Loucy (cell line): ENCODE measurements at regions not wholly inside any gene's neighbourhood (a gene's known extent, or its start where the extent isn't known, plus 50 kb on each side); places are given as distances from the start of the nearest gene placed in this dataset.

Source experiments
- H2AFZ ChIP-seq: fragments of 200-600 bp; sonication (generic); 2 replicates; pipeline ENCODE4 v1.6.0; 2016; ENCODE audit warnings: antibody characterized with exemption, mild to moderate bottlenecking, low read length, moderate library complexity
- H3F3A ChIP-seq: fragments of 200-600 bp; 2 replicates; pipeline ENCODE4 v1.6.0; 2016; ENCODE audit warnings: antibody characterized with exemption, low read depth, mild to moderate bottlenecking
- H3K27me3 ChIP-seq: fragments of 200-600 bp; sonication (generic); 2 replicates; pipeline ENCODE4 v1.6.1; 2014; ENCODE audit warnings: low read length, mild to moderate bottlenecking; ENCODE audit not compliant: insufficient read depth, poor library complexity, severe bottlenecking
- H3K36me3 ChIP-seq: fragments of 200-600 bp; sonication (generic); 2 replicates; pipeline ENCODE4 v1.6.1; 2016; ENCODE audit warnings: low read length; ENCODE audit not compliant: insufficient read depth
- H3K4me1 ChIP-seq: fragments of 200-600 bp; sonication (generic); 2 replicates; pipeline ENCODE4 v1.5.1; 2014; ENCODE audit warnings: low read length, mild to moderate bottlenecking; ENCODE audit not compliant: insufficient read depth, poor library complexity, severe bottlenecking
- H3K4me2 ChIP-seq: fragments of 200-600 bp; sonication (generic); 2 replicates; pipeline ENCODE4 v1.6.0; 2014; ENCODE audit warnings: antibody characterized with exemption, low read length, low read depth, mild to moderate bottlenecking; ENCODE audit not compliant: poor library complexity, severe bottlenecking
- H3K4me3 ChIP-seq: fragments of 200-600 bp; sonication (generic); 2 replicates; pipeline ENCODE4 v1.5.1; 2014; ENCODE audit warnings: low read length, mild to moderate bottlenecking, mixed read lengths; ENCODE audit not compliant: poor library complexity, severe bottlenecking
- H3K79me2 ChIP-seq: fragments of 200-600 bp; sonication (generic); 2 replicates; pipeline ENCODE4 v1.6.1; 2014; ENCODE audit warnings: low read length; ENCODE audit not compliant: insufficient read depth
- H3K9ac ChIP-seq: fragments of 200-600 bp; sonication (generic); 2 replicates; pipeline ENCODE4 v1.6.0; 2014; ENCODE audit warnings: mild to moderate bottlenecking, low read depth, low read length, moderate library complexity; ENCODE audit not compliant: poor library complexity, severe bottlenecking
- H3K9me2 ChIP-seq: fragments of 200-600 bp; sonication (generic); replicated peaks from 2 replicates; pipeline ENCODE4 v1.6.1; 2016; ENCODE audit warnings: low read depth, low read length, mixed read lengths
- H3K9me3 ChIP-seq: fragments of 200-600 bp; sonication (generic); 2 replicates; pipeline ENCODE4 v1.6.1; 2014; ENCODE audit warnings: mild to moderate bottlenecking, antibody characterized with exemption, low read length, low read depth; ENCODE audit not compliant: insufficient read depth
- H4K20me1 ChIP-seq: fragments of 200-600 bp; sonication (generic); 2 replicates; pipeline ENCODE4 v1.6.0; 2014; ENCODE audit warnings: antibody characterized with exemption, low read length, mild to moderate bottlenecking; ENCODE audit not compliant: insufficient read depth, poor library complexity, severe bottlenecking
- CTCF ChIP-seq: fragments of 200-600 bp; sonication (generic); conservative IDR thresholded peaks from 2 replicates; pipeline ENCODE4 v1.5.1; 2014; ENCODE audit warnings: mild to moderate bottlenecking, antibody characterized with exemption, low read length
- EZH2phosphoT487 ChIP-seq: fragments of 200-600 bp; IDR thresholded peaks from 2 replicates; pipeline ENCODE4 v1.6.1; 2018; ENCODE audit warnings: antibody characterized with exemption, mild to moderate bottlenecking, moderate library complexity, borderline replicate concordance

GRCh38 chr21:17197996-17198395 lies 314.8 kb upstream of the CXADR start:
- no peaks in the 10 kb centered on the region for H3K9me2 ChIP-seq
- H3F3A ChIP-seq = no peaks in the 10 kb centered on the region
- H3K4me1 ChIP-seq = no peaks in the 10 kb centered on the region
- H3K9ac ChIP-seq = no peak overlapping the region
- no peaks in the 10 kb centered on the region for H3K79me2 ChIP-seq
- no peaks in the 10 kb centered on the region for H3K27me3 ChIP-seq
- no peak overlapping the region for H2AFZ ChIP-seq
- H3K4me3 ChIP-seq = no peak overlapping the region
- no peaks in the 10 kb centered on the region for H4K20me1 ChIP-seq
- peaks cover 2% of the 10 kb centered on the region; the same call in 1 of the 2 replicates for H3K9me3 ChIP-seq
- TF ChIP-seq EZH2phosphoT487 (no peak), CTCF (no peak)
- no peak overlapping the region for H3K4me2 ChIP-seq
- no peaks in the 10 kb centered on the region for H3K36me3 ChIP-seq

- H3F3A ChIP-seq = no peaks in the 10 kb centered on the region
- no peak overlapping the region for H3K9ac ChIP-seq
- no peak overlapping the region for H2AFZ ChIP-seq
- H4K20me1 ChIP-seq = no peaks in the 10 kb centered on the region
- H3K4me2 ChIP-seq = no peak overlapping the region
- H3K4me3 ChIP-seq = no peak overlapping the region
- no peaks in the 10 kb centered on the region for H3K36me3 ChIP-seq
- no peaks in the 10 kb centered on the region for H3K79me2 ChIP-seq
- H3K9me3 ChIP-seq = no peaks in the 10 kb centered on the region; the same call in 1 of the 2 replicates
- no peaks in the 10 kb centered on the region for H3K27me3 ChIP-seq
- H3K4me1 ChIP-seq = no peaks in the 10 kb centered on the region
- TF ChIP-seq CTCF (no peak), EZH2phosphoT487 (no peak)
- no peaks in the 10 kb centered on the region for H3K9me2 ChIP-seq
Observed at GRCh38 chr21:17200250-17200649, 312.6 kb upstream of the CXADR start.

GRCh38 chr21:17201741-17202260 lies 311.0 kb upstream of the CXADR start:
- no peaks in the 10 kb centered on the region for H3K36me3 ChIP-seq
- no peak overlapping the region for H3K4me3 ChIP-seq
- H3K79me2 ChIP-seq = no peaks in the 10 kb centered on the region
- no peaks in the 10 kb centered on the region for H4K20me1 ChIP-seq
- no peak overlapping the region for H3K9ac ChIP-seq
- no peaks in the 10 kb centered on the region for H3K27me3 ChIP-seq
- no peaks in the 10 kb centered on the region; the same call in 1 of the 2 replicates for H3K9me3 ChIP-seq
- no peaks in the 10 kb centered on the region for H3F3A ChIP-seq
- H3K4me1 ChIP-seq = no peaks in the 10 kb centered on the region
- no peaks in the 10 kb centered on the region for H3K9me2 ChIP-seq
- no peak overlapping the region for H3K4me2 ChIP-seq
- H2AFZ ChIP-seq = no peak overlapping the region
- TF ChIP-seq CTCF (no peak), EZH2phosphoT487 (no peak)
